SJSA1 (cell line): ENCODE measurements at regions not wholly inside any gene's neighbourhood (a gene's known extent, or its start where the extent isn't known, plus 50 kb on each side); places are given as distances from the start of the nearest gene placed in this dataset.

Experiments used
- DNase-seq, 2 experiments: peaks; one replicate each; pipeline ENCODE4 v3.0.0-alpha.2; 2015 to 2020; ENCODE audit warnings: low spot score in 2 of 2, low read depth in 1 of 2
- H3K27ac ChIP-seq: fragments of 250-450 bp; sonication (Bioruptor Pico); 2 replicates; pipeline ENCODE4 v1.5.1; 2020; ENCODE audit warnings: mild to moderate bottlenecking, moderate library complexity
- H3K27me3 ChIP-seq: fragments of 250-450 bp; sonication (Bioruptor Pico); replicated peaks from 2 replicates; pipeline ENCODE4 v1.5.1; 2020; ENCODE audit warnings: mild to moderate bottlenecking, moderate library complexity
- H3K36me3 ChIP-seq: fragments of 250-450 bp; sonication (Bioruptor Pico); 2 replicates; pipeline ENCODE4 v1.5.1; 2020; ENCODE audit warnings: mild to moderate bottlenecking
- H3K4me1 ChIP-seq: fragments of 250-450 bp; sonication (Bioruptor Pico); replicated peaks from 2 replicates; pipeline ENCODE4 v1.6.1; 2021; ENCODE audit warnings: mild to moderate bottlenecking
- H3K4me3 ChIP-seq: fragments of 250-450 bp; sonication (Bioruptor Pico); 2 replicates; pipeline ENCODE4 v1.5.1; 2020; ENCODE audit warnings: mild to moderate bottlenecking
- H3K9me3 ChIP-seq: fragments of 250-450 bp; sonication (Bioruptor Pico); replicated peaks from 2 replicates; pipeline ENCODE4 v1.5.1; 2020; ENCODE audit warnings: mild to moderate bottlenecking

DNA sequence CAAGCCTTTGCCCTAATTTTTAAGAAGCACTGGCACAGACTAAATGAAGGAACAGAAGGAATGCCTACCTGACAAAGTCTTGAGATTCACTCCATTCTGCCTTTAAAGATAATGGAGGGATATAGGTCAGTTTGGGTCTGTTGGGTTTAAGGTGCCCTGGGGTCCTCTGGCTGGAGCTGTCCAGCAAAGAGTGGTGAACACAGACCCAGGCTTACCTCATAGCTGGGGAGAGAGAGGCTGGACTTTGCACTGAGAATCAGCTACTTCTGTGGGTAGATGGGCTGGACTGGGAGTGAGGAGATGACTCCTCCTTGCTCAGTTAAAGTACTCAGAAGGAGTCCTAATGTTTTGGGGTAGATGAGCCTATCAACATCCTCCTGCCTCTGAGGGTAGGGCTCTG is 64.4 kb upstream of the CXCR4 start:
- Histone ChIP-seq H3K36me3 (no peaks in the 10 kb centered on the region), H3K9me3 (no peaks in the 10 kb centered on the region), H3K27me3 (no peaks in the 10 kb centered on the region), H3K27ac (no peak overlapping the region), H3K4me1 (no peaks in the 10 kb centered on the region), H3K4me3 (no peak overlapping the region)
- no peak for DNase-seq

DNA sequence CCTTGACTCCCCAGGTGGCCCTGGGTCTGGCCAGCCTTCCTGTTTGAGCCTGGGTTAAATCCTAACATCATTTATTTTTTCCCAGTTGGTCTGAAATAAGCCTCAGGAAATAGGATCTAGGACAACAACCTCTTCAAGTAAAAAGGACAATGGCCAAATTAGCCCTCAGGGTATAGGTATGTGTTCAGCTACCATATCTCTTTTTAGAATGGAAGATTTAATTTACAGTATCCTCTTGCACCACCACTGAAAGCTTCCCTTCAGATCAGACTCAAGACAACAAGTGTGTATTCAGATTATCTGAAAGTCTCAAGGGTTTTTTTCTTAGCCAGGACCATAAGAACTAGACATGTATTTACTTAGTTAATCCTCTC is 61.6 kb upstream of the CXCR4 start:
- Histone ChIP-seq H3K27ac (no peak overlapping the region), H3K9me3 (no peaks in the 10 kb centered on the region), H3K4me1 (no peaks in the 10 kb centered on the region), H3K36me3 (no peaks in the 10 kb centered on the region), H3K27me3 (no peaks in the 10 kb centered on the region), H3K4me3 (no peak overlapping the region)
- no peak for DNase-seq

DNA sequence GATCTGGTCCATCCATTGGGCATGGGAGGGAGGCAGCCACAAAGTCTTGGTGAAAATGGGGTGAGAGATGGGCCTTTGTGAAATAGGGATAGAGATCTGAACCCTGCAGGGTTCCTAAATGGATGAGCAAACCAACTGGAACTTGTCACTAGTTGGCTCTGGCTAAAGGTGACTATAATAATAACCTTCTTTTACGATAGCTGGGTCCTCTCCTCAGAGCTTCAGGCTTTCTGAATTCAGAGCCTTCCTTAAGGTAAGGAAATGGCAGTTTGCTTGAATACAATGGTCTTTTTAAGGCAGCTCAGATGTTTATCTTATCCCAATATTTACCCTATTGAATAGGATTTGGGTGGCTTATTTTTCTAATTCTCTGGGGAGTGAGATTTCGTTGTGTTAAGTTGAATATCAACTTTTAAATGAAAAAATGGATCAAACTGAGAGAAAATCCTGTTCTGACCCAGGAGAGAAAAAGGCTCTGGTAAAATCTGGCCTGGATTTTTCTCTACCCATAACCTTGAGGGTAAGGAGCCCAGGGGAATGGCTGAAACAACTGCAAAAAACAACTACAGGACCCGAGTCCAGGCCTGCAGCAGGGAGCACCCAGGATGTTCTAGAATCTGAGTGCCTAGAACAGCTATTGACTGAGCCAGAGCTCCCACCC is 61.1 kb upstream of the CXCR4 start:
- no peak overlapping the region for H3K4me3 ChIP-seq
- no peak for DNase-seq

DNA sequence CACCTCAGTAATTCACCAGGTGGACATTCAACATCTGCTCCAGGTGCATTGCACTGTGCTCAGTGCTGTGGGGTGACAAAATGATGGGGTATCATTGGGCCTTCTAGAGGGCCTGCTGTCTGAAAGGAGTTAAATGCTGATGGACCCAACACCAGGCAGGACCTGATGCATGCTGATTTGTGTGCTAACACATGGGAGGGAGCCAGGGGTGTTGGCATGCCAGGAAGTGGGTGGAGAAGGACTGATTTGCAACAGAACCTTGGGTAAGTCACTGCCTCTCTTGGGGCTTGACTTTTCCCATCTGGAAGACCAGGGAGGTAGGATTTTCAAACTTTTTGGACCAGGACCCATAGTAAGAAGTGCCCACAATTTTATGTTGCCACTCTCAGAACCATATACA is 57.9 kb upstream of the CXCR4 start:
- Histone ChIP-seq H3K27ac (no peak overlapping the region), H3K9me3 (no peaks in the 10 kb centered on the region), H3K4me3 (no peak overlapping the region), H3K27me3 (no peaks in the 10 kb centered on the region), H3K4me1 (no peaks in the 10 kb centered on the region), H3K36me3 (no peaks in the 10 kb centered on the region)
- DNase-seq = no peak

More for the DNA sequence above, 61.1 kb upstream of the CXCR4 start:
- H3K4me1 ChIP-seq = no peaks in the 10 kb centered on the region
- H3K27me3 ChIP-seq = no peaks in the 10 kb centered on the region
- H3K36me3 ChIP-seq = no peaks in the 10 kb centered on the region
- no peak overlapping the region for H3K27ac ChIP-seq
- no peaks in the 10 kb centered on the region for H3K9me3 ChIP-seq

DNA sequence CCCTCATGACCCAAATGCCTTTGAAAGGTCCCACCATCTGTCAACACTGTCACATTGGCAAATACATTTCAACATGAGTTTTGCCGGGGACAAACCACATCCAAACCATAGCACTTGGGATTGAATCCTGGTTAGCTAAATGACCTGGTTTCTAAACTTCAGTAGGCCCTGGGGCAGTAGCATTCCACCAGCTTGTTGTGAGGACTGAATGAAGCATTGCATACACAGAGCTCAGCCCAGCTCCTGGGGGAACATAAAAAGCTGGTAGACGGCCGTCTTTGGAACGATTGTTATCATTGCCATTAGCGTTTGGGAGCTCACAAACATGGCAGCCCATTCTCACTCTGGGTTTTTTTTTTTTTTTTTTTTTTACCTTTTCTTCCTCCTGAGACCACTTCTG is 57.5 kb upstream of the CXCR4 start:
- Histone ChIP-seq H3K27ac (no peak overlapping the region), H3K27me3 (no peaks in the 10 kb centered on the region), H3K4me1 (no peaks in the 10 kb centered on the region), H3K9me3 (no peaks in the 10 kb centered on the region), H3K36me3 (no peaks in the 10 kb centered on the region), H3K4me3 (no peak overlapping the region)
- no peak for DNase-seq

DNA sequence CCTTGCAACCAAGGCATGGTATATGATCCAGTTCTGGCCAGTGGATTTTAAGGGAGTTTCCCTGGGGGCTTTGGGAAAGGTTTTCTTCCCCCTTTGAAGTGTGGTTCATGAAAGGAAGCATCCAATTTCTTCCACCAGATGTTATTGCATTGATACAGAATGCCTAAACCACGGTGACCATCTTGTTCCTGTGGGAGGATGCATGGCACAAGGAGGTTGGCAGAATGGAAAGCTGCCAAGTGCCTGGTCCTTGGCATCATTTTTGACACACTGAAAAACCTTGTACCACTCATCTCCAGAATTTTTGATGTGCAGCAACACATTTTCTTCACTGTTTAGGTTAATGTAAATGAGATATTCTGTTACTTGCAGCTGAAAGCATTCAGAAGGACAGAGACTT is 55.2 kb upstream of the CXCR4 start:
- no peak overlapping the region for H3K27ac ChIP-seq
- H3K9me3 ChIP-seq = no peaks in the 10 kb centered on the region
- H3K36me3 ChIP-seq = no peaks in the 10 kb centered on the region
- no peak overlapping the region for H3K4me3 ChIP-seq
- H3K4me1 ChIP-seq = no peaks in the 10 kb centered on the region
- no peak for DNase-seq
- H3K27me3 ChIP-seq = no peaks in the 10 kb centered on the region

DNA sequence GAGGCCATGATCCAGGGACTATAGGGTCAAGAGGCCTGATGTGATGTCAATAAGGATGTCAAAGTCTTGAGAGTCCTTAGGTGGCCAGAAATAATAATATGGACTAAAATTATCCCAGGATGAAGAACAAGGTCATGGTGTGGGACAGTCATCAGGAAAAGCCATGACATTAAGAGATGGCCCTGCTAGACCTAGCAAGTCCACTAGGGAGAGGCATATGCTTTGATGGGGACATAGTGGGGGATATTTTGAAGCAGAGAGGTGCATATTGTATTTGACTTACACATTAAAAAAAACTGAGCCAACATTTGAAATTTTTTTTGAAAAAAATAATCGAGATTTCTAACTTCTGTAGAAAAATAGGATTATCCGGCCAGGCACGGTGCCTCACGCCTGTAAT is 53.3 kb upstream of the CXCR4 start:
- H3K9me3 ChIP-seq = no peaks in the 10 kb centered on the region
- no peak for DNase-seq
- H3K36me3 ChIP-seq = no peaks in the 10 kb centered on the region
- H3K4me3 ChIP-seq = no peak overlapping the region
- no peak overlapping the region for H3K27ac ChIP-seq
- no peaks in the 10 kb centered on the region for H3K27me3 ChIP-seq
- H3K4me1 ChIP-seq = no peaks in the 10 kb centered on the region

DNA sequence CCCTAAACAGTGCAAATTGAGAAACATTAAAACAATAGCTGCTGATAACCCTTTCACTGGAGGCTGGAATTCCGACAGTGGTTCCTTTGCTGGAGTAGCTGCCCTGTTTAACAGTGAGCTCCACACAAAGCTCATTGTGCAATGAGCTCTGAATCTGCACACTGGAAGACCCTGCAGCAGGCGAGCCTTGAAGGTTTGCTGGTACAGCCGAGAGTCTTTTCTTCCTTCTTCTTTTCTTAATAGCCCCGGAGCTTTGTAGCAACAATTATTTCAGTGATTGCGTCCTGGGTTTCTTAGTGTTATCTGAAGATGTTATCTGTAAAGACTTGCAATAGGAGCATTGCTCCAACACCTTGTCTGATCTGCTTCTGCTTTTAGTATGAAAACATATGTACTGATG is 50.8 kb upstream of the CXCR4 start:
- Histone ChIP-seq H3K4me1 (no peaks in the 10 kb centered on the region), H3K27ac (no peak overlapping the region), H3K9me3 (no peaks in the 10 kb centered on the region), H3K4me3 (no peak overlapping the region), H3K27me3 (no peaks in the 10 kb centered on the region), H3K36me3 (no peaks in the 10 kb centered on the region)
- DNase-seq = no peak

DNA sequence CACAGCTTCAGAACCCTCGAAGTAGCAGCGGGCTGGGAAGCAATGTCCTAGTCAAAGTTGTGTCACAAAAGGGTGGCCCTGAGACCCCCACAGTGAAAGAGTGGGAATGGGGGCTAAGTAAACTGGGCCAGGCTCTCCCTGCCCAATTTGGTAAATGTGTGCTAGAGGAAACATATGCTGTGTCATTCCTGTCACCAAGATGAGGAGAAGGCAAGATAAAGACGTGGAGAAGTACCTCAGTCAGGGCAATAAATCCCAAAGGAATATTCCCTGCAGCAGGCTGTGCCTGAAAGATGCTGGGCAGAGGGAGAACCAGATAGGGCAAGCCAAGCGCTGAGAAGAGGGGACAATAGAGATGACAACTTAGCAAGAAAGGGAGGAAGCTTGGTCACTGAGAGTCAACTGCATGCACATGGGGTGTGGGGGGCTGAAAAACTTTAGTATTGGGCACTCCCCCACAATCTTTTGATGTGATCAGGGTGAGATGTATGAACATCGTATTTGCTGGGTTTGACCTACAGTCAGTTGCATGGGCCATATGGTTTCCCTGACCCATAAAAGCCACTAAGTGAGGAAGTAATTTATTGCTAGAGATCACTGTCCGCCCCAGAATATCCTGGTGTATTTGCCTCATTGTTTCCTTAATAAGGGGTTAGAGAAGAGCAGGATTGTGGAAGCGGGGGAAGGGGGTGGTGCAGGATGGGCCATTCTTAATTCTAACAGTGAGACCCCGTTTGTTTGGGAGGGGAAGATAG is 49.9 kb upstream of the CXCR4 start:
- no peak overlapping the region for H3K4me3 ChIP-seq
- H3K9me3 ChIP-seq = no peaks in the 10 kb centered on the region
- DNase-seq = no peak
- no peaks in the 10 kb centered on the region for H3K36me3 ChIP-seq
- no peaks in the 10 kb centered on the region for H3K27me3 ChIP-seq
- no peaks in the 10 kb centered on the region for H3K4me1 ChIP-seq
- H3K27ac ChIP-seq = no peak overlapping the region
